ENCODE measurements at regions not wholly inside any gene's neighbourhood (a gene's known extent, or its start where the extent isn't known, plus 50 kb on each side); places are given as distances from the start of the nearest gene placed in this dataset.
A peak's percentile ranks its signal among the peaks of the same experiment; 100 is the strongest.

DNA sequence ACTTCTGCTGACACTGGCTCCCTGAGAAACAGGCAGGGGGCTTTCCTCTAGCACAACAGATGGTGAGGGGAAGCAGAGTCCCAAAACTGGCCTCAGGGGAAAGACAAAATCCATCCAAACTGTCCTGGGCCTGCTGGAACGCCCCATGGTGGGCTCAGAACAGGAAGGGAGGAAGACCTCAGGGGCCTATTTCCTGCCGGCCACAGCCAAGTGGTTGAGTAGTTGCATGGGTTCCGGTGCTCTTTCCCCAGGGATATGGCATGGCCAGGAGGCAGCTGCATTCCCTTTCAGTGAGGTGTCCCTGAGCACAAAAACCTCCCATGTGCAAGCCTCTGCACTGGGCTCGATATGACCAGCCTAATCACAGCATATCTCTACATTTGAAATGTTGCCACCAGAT, 303.0 kb upstream of the IRX5 start:
- DNase-seq (ENCODE audit: low spot score) = no peak

DNA sequence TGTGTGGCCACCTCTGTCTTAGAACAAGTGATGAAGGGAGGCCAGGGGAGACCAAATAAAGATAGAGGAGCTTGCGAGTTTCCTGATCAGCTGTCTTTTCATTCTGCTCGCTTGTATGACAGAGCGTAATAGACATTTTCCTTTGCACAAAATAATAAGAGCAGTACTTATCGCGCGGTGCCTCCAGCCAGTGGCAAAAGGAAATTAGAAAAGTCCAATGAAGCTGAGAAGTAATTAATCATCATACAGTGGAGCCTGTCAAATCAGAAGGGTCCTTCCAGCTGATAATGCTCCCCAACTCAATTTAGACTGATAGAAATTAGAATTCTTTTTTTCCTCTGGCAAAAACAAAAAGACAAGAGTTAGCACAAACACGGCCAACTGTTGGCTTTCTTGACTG, 307.0 kb upstream of the IRX5 start:
- no peak for DNase-seq (ENCODE audit: low spot score)

DNA sequence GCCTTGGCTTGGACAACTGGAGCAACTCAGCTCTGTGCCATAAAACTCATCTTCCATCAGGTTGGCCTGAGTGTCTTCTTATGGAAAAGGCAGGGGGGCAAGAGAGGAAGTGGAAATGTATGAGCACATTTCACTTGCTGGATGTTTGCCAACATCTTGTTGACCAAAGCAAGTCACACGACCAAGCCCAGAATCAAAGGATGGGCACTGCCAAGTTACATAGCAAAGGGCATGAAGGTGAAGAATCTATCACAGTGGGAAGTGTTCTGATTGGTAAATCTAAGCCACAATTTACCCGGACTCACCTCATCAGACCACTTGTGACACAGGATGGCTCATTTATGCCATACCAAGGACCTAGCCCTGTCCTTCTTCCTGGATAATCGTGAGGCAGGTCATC, 310.5 kb upstream of the IRX5 start:
- no peak for DNase-seq (ENCODE audit: low spot score)

DNA sequence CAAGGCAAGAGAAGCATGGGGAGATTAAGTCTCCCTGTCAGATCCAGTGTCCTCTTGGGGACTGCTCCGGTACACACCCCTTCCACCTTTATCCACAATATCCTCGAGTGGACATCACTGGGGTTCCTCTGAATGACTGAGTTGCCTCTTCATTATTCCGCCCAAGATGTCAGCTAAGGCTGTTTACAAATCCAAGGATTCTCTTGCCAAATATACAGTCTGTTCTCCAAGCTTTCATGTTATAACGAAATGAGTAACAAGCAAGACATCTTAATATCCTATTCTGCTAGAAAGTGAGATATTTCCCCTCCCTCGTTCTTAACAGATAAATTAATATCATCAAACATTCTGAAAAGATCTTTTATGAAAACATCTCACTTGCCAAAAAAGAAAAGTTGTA, 314.1 kb upstream of the IRX5 start:
- no peak for DNase-seq (ENCODE audit: low spot score)

DNA sequence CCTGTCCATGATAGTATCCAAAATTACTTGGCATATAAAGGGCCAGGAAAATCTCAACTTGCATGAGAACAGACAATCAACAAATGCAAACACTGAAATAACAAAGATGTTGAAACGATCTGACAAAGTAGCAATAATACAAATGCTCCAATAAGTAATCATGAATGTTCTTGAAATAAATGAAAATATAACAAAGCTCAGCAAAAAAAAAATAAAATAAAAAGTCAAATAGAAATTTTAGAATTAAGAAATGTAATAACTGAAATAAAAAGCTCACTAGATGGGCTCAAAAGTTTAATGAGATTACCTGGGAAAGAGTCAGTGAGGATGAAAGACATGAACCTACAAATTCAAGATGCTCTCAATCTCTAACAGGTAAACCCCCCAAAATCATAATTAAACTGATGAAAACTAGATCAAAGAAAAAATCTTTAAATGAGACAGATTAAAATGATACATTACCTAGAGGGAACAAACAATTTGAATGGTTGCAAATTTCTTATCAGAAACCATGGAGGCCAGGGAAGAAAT, 319.0 kb upstream of the IRX3 start:
- no peak for DNase-seq (ENCODE audit: low spot score)

DNA sequence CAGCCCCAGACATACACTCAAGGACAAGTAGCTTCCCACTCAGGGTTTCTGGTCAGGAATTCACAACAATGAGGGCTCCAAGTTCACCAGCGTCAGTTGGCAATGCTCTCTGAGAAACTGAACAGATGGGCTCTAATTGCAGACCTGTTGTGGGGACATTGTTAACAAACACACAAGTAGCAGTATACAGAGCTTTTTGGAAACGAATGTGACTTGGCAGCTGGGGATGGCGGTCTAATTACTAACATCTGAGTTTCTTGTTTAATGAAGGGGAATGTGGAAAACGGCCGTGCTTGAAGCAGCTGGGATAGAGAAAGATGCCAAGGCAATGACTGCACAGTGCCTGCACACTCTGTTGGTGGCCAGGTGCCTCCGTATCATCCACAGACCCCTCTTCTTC, 316.1 kb upstream of the IRX3 start:
- DNase-seq (ENCODE audit: low spot score) = no peak

DNA sequence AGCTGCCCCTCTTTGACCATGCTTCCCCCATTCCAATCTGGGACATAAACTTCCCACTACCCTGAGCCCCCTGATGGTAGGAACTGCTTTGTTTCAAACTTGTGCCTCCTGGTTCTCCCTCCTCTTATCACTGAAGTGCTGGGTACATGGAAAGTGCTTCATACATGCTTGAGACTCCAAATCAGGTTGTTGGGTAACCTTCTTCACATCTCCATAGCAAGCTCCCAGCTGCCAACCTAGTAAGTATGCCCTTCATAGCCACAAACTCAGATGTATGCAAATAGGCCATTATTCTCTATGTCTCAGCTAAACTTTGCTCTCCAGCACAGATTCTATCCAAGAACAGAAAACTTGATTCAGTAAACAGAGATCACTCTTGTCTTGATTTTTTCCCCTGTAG, 310.6 kb upstream of the IRX3 start:
- no peak for DNase-seq (ENCODE audit: low spot score)

DNA sequence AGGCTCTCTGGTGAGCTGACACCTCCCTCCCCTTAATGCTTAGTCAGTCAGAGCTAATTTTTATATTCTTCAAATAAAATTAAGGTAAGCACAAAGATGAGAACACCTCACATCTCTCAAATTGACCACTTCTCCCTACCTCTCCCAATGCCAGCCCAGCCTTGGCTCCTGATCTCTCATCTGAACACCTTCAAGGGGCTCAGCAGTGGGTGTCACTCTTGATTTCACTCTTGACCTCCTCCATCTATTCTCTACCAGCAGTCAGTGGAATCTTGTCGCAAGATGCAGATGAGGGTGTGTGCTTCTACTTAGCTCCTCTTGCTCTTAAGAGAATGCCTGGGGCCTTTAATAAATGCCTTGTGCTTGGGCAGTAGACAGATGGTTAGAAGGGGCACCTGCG, 309.0 kb upstream of the IRX3 start:
- no peak for DNase-seq (ENCODE audit: low spot score)

DNA sequence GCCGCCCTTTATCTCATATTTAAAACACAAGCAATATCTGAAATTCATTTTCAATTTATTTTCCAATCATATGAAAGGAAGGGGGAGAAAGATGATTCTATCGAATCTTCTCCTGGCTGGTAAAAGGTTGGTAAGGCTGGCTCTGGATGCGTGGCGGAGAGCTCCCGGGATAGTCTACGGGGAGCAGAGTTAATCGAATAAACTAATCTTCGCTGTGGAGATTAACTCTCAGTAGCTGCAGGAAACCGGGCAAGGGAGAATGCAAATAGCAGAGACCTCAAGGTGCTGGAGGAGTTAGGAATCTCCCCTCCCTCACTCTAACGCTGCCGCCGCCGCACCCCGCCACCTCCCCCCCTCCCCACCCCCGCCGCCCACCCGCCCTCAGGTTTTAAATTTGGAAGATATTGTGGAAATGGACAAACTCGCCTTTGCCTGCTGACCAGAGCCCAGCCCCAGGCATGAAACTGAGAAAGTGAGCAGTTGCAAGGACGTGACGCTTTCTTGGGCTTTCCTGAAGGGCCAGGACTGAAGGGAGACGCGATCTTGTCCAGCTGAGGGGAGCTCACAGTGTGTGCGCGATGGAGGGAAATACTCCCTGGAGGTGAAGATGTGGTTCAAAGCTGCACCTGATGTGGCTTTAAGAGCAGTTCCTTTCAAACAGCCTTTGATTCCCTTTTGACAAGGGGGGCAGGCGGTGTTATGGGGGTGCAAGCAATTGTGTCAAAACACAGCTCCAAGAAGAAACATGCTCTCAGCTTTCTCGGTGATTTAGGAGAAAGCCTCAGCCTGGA, 308.2 kb upstream of the IRX3 start:
- DNase-seq (ENCODE audit: low spot score) = no peak

DNA sequence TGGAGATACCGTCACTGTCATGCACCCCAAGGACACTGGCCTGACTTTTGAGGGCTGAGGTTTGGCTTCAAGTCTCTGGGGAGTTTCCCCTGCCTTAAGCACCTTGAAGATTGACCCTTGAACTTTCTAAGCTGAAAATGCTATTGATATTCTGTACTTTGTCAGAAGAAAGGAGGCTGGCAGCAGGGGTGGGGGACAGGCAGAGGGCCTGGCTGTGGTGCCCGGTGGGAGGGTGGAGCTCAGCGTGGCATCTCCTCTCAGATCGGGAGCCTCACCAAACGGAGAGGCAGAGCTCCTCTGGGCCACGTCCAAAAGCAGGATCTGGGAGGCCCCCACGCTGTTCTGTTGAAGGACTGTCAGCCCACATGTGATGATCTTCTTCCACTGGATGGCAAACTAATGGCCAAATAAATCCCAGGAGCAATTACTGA, 305.2 kb upstream of the IRX3 start:
- DNase-seq (ENCODE audit: low spot score) = peak; percentile 20

DNA sequence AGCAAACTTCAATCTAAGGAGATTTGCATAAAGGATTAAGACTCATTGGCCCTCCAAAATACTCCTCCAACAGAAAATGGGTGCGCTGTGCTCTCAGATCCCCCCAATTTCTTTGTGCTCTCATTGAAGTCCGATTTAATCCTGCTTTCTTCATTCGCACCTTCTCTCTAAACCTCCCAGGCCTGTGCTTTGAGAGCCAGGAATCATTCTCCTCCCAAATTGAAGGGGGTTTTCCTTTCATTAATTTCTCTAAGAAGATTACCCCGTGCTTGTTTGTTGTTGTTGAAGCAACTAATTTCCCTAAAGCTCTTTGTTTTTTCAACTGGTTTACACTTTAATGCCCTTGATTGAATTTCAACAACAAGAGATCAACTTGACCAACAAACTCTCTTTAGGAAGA, 304.2 kb upstream of the IRX3 start:
- no peak for DNase-seq (ENCODE audit: low spot score)

DNA sequence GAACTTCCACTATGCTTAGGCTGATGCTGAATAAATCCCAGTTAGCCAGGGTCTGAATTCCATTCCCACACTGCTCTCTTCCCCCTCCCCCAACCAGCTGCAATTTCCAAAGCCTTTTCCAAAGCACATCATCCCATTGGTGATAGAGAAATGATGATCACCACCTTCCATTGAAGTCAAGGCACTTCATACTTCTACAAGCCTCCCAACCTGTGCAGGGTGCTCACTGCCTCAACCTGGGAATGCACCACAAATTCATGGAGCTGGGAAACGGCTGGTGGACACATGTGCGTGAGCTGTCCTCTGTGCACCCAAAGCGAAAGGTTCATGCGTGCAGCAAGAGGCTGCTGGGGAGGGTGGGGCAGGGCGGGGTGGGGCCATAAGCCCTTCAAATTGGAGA, 302.7 kb upstream of the IRX3 start:
- no peak for DNase-seq (ENCODE audit: low spot score)

DNA sequence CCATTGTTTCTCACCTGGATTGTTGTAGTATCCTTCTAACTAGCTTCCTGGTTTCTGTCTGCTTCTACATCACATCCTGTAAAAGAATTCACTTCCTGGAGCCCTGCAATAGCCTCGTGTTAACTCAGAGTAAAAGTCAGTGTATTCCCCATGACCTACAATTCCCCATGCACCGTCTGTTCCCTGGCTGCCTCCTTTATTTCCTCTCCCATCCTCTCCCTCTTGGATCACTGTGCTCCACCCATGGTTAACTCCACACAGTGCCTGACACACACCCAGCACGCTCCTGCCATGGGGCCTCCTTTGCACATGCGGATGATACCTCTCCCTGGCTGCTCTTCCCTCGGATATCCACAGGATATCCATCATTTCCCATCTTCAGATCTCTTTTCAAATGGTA, 301.4 kb upstream of the IRX3 start:
- no peak for DNase-seq (ENCODE audit: low spot score)

DNA sequence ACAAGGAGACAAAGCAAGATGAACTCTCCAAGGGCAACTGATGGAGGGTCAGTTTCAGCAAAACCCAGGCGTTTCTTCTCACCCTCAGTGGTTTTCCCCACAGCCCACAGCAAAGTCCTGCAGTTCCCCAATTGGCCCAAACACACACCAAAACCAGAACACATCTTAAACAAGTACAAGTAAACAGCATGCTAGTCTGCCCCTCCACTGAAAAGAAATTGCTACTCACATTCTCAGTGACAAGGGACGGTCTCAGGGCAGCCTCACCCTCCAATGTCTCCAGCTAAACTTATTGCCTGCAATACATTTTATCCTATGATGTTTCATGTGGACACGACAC, 300.6 kb upstream of the IRX3 start:
- no peak for DNase-seq (ENCODE audit: low spot score)

DNA sequence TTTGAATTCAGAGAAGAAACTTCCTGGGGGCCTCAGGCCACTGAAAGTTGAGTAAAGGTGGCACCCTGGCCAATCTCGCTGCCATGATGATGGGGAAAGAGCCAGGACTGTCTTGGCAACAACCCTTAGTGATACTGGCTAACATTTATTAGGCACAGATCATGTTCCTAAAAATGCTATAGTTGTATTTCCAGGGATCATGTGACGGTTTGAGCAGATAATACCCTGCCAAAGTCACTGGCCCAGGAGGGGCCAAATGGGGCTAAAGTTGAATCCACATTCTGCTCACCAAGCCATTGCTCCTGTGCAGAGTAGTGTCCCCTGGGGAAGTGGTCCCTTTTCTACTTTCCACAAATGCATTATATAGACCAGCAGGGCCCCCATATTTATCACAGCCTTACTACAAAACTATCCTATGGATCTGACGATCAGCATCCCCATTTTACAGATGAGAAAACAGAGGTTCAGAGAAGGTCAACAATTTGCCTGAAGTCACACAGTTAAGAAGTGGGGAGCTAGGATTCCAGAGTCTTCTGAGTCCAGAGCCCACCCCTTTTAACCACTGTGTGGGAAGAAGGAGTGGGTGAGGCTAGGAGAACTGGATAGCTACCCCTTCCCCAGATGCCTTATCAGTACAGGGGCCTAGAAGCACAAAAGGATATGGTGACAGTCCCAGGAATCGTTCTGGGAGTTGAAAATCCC, 300.0 kb upstream of the IRX3 start:
- no peak for DNase-seq (ENCODE audit: low spot score)

DNA sequence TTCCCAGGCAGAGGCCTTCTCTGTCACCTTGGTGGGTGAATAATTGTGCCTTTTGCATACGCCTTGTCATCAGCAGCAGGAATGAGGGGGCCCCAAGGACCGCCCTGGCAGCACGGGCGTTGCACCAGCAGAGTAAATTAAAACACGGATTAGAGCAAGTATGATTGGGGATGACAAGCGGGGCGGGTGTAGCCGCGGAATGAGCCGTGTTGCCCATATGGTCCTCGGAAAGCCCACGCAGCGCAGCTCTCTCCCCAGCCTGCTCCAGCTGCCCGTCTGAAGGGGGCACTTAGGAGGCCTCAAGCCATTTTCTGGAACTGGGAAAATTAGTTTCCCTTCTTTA, 299.4 kb upstream of the IRX3 start:
- no peak for DNase-seq (ENCODE audit: low spot score)

DNA sequence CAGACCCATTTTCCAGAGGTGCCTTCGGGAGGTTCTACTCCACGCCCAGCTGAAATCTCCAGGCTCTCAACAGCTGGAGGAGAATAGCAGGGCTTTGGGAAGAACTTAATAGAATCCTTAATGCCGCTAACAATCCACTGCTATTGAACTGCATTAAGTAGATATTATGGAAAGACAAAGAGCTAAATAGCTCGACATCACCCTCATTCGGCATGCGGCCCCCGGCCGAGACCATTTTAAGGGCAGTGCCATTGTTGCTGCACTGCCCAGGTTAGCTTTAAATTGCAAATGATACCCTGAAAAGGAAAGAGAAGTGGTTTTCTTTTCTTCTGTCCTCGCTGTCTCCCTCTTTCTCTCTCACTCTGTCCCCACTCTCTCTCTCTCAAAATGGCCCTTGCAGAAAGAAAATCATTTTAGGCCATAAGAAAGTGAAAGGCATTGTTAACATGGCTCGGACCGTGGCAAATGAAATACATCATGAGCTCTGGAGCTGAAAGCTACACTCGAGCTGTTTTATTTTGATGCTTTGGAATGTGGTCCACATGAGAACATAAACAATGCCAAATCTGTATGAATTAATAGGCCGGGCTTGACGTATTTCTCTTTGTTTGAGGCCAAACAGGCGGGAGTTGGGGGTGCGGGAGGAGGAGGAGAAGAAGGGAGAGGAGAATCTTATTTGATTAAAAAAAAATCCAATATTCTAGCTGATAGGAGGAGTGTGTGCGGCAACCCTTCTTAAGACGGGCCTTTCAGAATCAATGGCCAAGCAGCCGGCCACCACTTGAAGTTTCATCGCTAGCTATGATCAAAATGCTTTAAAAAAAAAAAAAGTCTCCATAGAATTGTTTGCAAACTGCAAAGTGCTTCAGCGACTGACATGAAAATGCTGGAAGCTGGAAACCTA, 298.8 kb upstream of the IRX3 start:
- DNase-seq (ENCODE audit: low spot score) = peak; percentile 18

DNA sequence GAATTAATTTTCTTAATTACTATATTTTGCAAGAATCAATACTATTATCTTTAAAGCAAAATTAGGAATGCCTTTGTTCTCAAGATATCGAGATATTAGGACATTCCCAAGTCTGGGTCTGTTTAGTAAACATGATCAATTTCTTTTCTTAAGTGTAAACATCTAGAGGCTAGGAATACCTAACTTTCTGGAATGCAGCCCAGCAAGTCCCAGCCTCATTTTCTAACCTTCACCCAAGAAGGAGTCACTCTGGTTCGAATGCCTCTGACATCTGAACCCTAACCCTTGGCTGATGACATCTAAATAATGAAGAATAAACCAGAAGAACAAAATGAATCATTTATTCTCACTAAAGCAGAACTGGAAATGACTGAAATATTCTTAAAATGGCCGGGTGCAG, 297.5 kb upstream of the IRX3 start:
- no peak for DNase-seq (ENCODE audit: low spot score)

DNA sequence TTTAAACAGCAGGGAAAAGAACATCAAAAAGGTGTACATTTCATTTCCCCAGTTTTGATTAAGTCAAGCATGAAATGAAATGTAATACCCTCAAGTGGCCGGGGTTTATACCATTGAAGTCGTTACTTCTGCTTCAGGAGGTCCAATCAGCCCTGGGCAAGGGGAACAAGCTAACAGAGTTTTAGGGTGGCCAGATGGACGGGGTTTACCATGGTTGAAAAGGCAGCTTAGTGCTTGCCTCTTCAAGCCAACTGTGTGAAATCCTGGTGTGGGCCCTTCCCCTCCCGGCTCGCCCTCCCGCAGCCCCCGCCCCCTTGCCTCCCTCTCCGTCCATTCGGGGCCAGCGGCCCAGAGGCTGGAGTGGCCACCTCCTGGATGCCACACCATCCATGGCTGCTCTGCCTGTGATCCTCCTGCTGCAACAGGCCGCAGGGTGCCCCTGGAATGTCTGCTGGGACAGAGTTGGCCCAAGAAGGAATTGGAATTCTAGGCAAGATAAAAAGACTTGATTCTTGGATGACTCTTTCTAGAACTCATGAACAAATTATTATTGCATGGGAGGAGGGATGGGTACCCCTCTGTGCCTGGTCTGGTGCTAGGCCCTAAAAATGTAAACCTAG, 296.2 kb upstream of the IRX3 start:
- no peak for DNase-seq (ENCODE audit: low spot score)

DNA sequence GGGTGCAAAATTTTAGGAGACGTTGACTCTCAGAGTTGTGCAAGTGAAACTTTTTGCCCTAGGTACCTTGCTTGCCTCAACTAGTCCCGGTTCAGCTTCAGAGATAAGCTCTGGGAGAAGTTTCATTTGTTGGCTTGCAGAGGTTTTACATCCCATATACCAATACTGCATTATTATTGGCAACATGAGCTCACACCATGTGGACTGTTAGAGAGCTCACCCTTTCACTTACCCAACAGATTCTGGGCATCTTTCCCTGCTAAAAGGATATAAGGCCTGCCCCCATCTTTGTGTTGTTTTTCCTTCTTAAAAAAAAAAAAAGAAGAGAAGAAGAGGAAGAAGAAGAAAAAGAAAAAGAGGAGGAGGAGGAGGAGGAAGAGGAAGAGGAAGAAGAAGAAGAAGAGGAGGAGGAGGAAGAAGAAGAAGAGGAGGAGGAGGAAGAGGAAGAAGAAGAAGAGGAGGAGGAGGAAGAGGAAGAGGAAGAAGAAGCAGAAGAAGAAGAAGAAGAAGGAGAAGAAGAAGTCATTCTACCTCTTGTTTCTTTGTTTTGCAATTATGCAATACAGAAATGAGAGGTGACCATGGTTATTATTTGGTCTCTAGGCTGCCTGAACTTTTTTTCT, 292.6 kb upstream of the IRX3 start:
- no peak for DNase-seq (ENCODE audit: low spot score)

DNA sequence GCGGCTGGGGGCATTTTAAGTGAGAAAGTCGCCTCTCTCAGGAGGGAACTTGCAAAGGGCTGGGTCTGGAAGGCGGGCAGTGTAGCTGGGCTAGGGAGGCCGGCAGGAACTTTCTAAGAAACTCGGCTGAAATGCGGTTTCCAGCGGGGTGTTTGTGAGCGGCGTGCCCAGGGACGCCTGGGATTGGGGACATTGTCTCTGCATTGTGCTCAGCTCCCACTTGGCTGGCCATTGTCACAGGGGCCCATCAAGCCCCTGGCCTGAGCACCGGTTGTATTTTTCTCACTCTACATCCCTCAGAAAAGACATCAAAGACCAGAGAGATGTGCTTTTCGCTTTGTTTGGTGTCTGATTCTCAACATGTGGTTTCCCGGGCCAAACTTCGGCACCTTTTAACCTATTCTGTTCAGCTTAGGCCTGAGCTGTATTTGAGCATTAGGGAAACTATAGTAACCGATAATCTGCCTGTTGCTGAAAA, 291.1 kb upstream of the IRX3 start:
- DNase-seq (ENCODE audit: low spot score) = peak; percentile 20

DNA sequence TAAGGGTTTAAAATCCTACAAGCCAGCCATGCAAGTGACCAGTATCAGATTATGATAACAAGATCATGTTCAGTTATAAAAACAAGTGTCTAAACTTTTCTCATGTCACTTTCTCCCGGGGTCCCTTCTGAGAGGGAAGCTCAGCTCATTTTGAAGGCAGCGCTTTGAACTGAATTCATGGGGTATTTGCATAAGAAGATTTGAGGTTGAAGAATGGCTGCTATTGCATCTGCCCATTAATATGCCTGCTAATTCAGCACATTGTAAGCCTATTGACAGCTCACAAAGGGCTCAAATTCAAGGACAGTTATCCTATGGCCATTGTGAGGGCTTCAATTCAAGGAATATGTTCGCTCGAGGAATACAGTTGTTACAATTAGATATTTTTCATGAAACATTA, 290.2 kb upstream of the IRX3 start:
- DNase-seq (ENCODE audit: low spot score) = no peak
